Parathyroid adenoma (tissue), 2 donors: ENCODE measurements at regions not wholly inside any gene's neighbourhood (a gene's known extent, or its start where the extent isn't known, plus 50 kb on each side); places are given as distances from the start of the nearest gene placed in this dataset.

Experiments used
- H2AFZ ChIP-seq: fragments of 300-600 bp; sonication (generic); one replicate; pipeline ENCODE4 v1.7.0; 2017; ENCODE audit warnings: antibody characterized with exemption, mild to moderate bottlenecking
- H3K27ac ChIP-seq: fragments of 300-600 bp; sonication (generic); one replicate; pipeline ENCODE4 v1.7.0; 2017
- H3K27me3 ChIP-seq: fragments of 300-600 bp; sonication (generic); one replicate; pipeline ENCODE4 v1.7.0; 2017; ENCODE audit warnings: low read length; ENCODE audit not compliant: control insufficient read depth, insufficient read depth
- H3K36me3 ChIP-seq: fragments of 300-600 bp; sonication (generic); one replicate; pipeline ENCODE4 v1.7.0; 2017; ENCODE audit warnings: low read length; ENCODE audit not compliant: control insufficient read depth, insufficient read depth
- H3K4me1 ChIP-seq: fragments of 300-600 bp; sonication (generic); one replicate; pipeline ENCODE4 v1.7.0; 2017; ENCODE audit warnings: control low read depth
- H3K4me2 ChIP-seq: fragments of 300-600 bp; sonication (generic); one replicate; pipeline ENCODE4 v1.7.0; 2017; ENCODE audit warnings: low read length
- H3K4me3 ChIP-seq: fragments of 300-600 bp; sonication (generic); one replicate; pipeline ENCODE4 v1.7.0; 2017; ENCODE audit warnings: low read depth, low read length
- H3K79me2 ChIP-seq: fragments of 300-600 bp; sonication (generic); one replicate; pipeline ENCODE4 v1.7.0; 2017; ENCODE audit warnings: control low read depth
- H3K9ac ChIP-seq: fragments of 300-600 bp; sonication (generic); one replicate; pipeline ENCODE4 v1.7.0; 2017; ENCODE audit warnings: mild to moderate bottlenecking
- H3K9me3 ChIP-seq: fragments of 300-600 bp; sonication (generic); one replicate; pipeline ENCODE4 v1.7.0; 2017; ENCODE audit warnings: low read length; ENCODE audit not compliant: control insufficient read depth
- CTCF ChIP-seq: fragments of 300-600 bp; sonication (generic); IDR thresholded peaks from one replicate; pipeline ENCODE4 v1.7.0; 2017; ENCODE audit warnings: antibody characterized with exemption, mild to moderate bottlenecking
- donor health status: primary hyperparathyroidism.

- Histone ChIP-seq H3K4me2 (no peak overlapping the region), H2AFZ (no peak overlapping the region), H3K27ac (no peak overlapping the region), H3K9me3 (no peaks in the 10 kb centered on the region), H3K36me3 (no peaks in the 10 kb centered on the region), H3K79me2 (no peaks in the 10 kb centered on the region), H3K9ac (no peak overlapping the region), H3K27me3 (no peaks in the 10 kb centered on the region), H3K4me3 (no peak overlapping the region), H3K4me1 (no peaks in the 10 kb centered on the region)
- TF ChIP-seq CTCF, result no peak
Observed at GRCh38 chr13:107715496-107715895, 499.8 kb downstream of the LIG4 start.

GRCh38 chr13:107713314-107713713 is 502.0 kb downstream of the LIG4 start:
- H3K4me1 ChIP-seq, result no peaks in the 10 kb centered on the region
- no peaks in the 10 kb centered on the region for H3K36me3 ChIP-seq
- H3K27ac ChIP-seq, result no peak overlapping the region
- no peak overlapping the region for H2AFZ ChIP-seq
- no peaks in the 10 kb centered on the region for H3K79me2 ChIP-seq
- no peaks in the 10 kb centered on the region for H3K27me3 ChIP-seq
- H3K9me3 ChIP-seq, result no peaks in the 10 kb centered on the region
- H3K4me2 ChIP-seq, result no peak overlapping the region
- H3K9ac ChIP-seq, result no peak overlapping the region
- no peak for TF ChIP-seq CTCF
- no peak overlapping the region for H3K4me3 ChIP-seq

GRCh38 chr13:107712145-107712860 is 503.0 kb downstream of the LIG4 start:
- no peaks in the 10 kb centered on the region for H3K79me2 ChIP-seq
- no peaks in the 10 kb centered on the region for H3K27me3 ChIP-seq
- H2AFZ ChIP-seq, result no peak overlapping the region
- H3K9me3 ChIP-seq, result no peaks in the 10 kb centered on the region
- no peak overlapping the region for H3K4me3 ChIP-seq
- no peaks in the 10 kb centered on the region for H3K4me1 ChIP-seq
- no peak for TF ChIP-seq CTCF
- H3K36me3 ChIP-seq, result no peaks in the 10 kb centered on the region
- H3K9ac ChIP-seq, result no peak overlapping the region
- no peak overlapping the region for H3K4me2 ChIP-seq
- H3K27ac ChIP-seq, result no peak overlapping the region

GRCh38 chr13:107690181-107690580 is 525.2 kb downstream of the LIG4 start:
- no peak overlapping the region for H3K9ac ChIP-seq
- no peak overlapping the region for H3K4me2 ChIP-seq
- H3K9me3 ChIP-seq, result no peaks in the 10 kb centered on the region
- H3K4me1 ChIP-seq, result no peaks in the 10 kb centered on the region
- no peak for TF ChIP-seq CTCF
- no peaks in the 10 kb centered on the region for H3K79me2 ChIP-seq
- H3K27me3 ChIP-seq, result no peaks in the 10 kb centered on the region
- no peak overlapping the region for H3K27ac ChIP-seq
- no peaks in the 10 kb centered on the region for H3K36me3 ChIP-seq
- no peak overlapping the region for H3K4me3 ChIP-seq
- no peak overlapping the region for H2AFZ ChIP-seq

GRCh38 chr13:107685876-107686275 is 529.5 kb downstream of the LIG4 start:
- TF ChIP-seq CTCF, result no peak

More at GRCh38 chr13:107685876-107686275, 529.5 kb downstream of the LIG4 start:
- no peaks in the 10 kb centered on the region for H3K4me1 ChIP-seq
- H3K4me2 ChIP-seq, result no peak overlapping the region
- H2AFZ ChIP-seq, result no peak overlapping the region
- no peaks in the 10 kb centered on the region for H3K36me3 ChIP-seq
- no peak overlapping the region for H3K27ac ChIP-seq
- H3K9ac ChIP-seq, result no peak overlapping the region
- H3K4me3 ChIP-seq, result no peak overlapping the region
- no peaks in the 10 kb centered on the region for H3K9me3 ChIP-seq
- H3K27me3 ChIP-seq, result no peaks in the 10 kb centered on the region
- no peaks in the 10 kb centered on the region for H3K79me2 ChIP-seq
